GM12872 (cell line): ENCODE measurements at regions not wholly inside any gene's neighbourhood (a gene's known extent, or its start where the extent isn't known, plus 50 kb on each side); places are given as distances from the start of the nearest gene placed in this dataset.

Experiments
- CTCF ChIP-seq: IDR thresholded peaks from 3 replicates; pipeline ENCODE4 v1.5.1; 2011; ENCODE audit warnings: low read depth, mild to moderate bottlenecking, low read length, moderate library complexity; ENCODE audit not compliant: insufficient read depth

- no peak for TF ChIP-seq CTCF
Measured at GRCh38 chr1:95386371-95386770, 152.4 kb downstream of the RWDD3 start.

- no peak for TF ChIP-seq CTCF
Measured at GRCh38 chr1:95386915-95387314, 152.9 kb downstream of the RWDD3 start.

GRCh38 chr1:95388031-95388430, 154.0 kb downstream of the RWDD3 start:
- no peak for TF ChIP-seq CTCF

- no peak for TF ChIP-seq CTCF
Measured at GRCh38 chr1:95393434-95393833, 159.4 kb downstream of the RWDD3 start.

- no peak for TF ChIP-seq CTCF
Measured at GRCh38 chr1:95396557-95396956, 162.5 kb downstream of the RWDD3 start.

- no peak for TF ChIP-seq CTCF
Measured at GRCh38 chr1:95402780-95403179, 168.8 kb downstream of the RWDD3 start.

GRCh38 chr1:95406279-95406678, 172.3 kb downstream of the RWDD3 start:
- no peak for TF ChIP-seq CTCF

- TF ChIP-seq CTCF, result no peak
Measured at GRCh38 chr1:95407131-95407885, 173.3 kb downstream of the RWDD3 start.
